Ishikawa (cell line): ENCODE measurements at regions not wholly inside any gene's neighbourhood (a gene's known extent, or its start where the extent isn't known, plus 50 kb on each side); places are given as distances from the start of the nearest gene placed in this dataset.

Source experiments
- CEBPB ChIP-seq: IDR thresholded peaks from 2 replicates; pipeline ENCODE4 v1.6.1; 2012
- CREB1 ChIP-seq: IDR thresholded peaks from 2 replicates; pipeline ENCODE4 v1.6.1; 2012; ENCODE audit warnings: low read depth
- EP300 ChIP-seq: IDR thresholded peaks from 2 replicates; pipeline ENCODE4 v1.6.1; 2012; ENCODE audit warnings: borderline replicate concordance
- FOXM1 ChIP-seq: IDR thresholded peaks from 2 replicates; pipeline ENCODE4 v1.6.1; 2012; ENCODE audit warnings: low read depth, borderline replicate concordance
- NFIC ChIP-seq: IDR thresholded peaks from 2 replicates; pipeline ENCODE4 v1.6.1; 2012
- RAD21 ChIP-seq: IDR thresholded peaks from 2 replicates; pipeline ENCODE4 v1.6.1; 2012; ENCODE audit warnings: low read depth
- TAF1 ChIP-seq: IDR thresholded peaks from 2 replicates; pipeline ENCODE4 v1.6.1; 2012; ENCODE audit warnings: low read depth, mild to moderate bottlenecking
- YY1 ChIP-seq: IDR thresholded peaks from 2 replicates; pipeline ENCODE4 v1.6.1; 2012; ENCODE audit warnings: low read depth
- ZBTB7A ChIP-seq: IDR thresholded peaks from 2 replicates; pipeline ENCODE4 v1.6.1; 2012; ENCODE audit warnings: low read depth
- TF ChIP-seq, protein P1 (sequence below): IDR thresholded peaks from 2 replicates; pipeline ENCODE4 v1.6.1; 2012; ENCODE audit warnings: low read depth, mild to moderate bottlenecking
- TF ChIP-seq, protein P2 (sequence below): IDR thresholded peaks from 2 replicates; pipeline ENCODE4 v1.6.1; 2012

DNA sequence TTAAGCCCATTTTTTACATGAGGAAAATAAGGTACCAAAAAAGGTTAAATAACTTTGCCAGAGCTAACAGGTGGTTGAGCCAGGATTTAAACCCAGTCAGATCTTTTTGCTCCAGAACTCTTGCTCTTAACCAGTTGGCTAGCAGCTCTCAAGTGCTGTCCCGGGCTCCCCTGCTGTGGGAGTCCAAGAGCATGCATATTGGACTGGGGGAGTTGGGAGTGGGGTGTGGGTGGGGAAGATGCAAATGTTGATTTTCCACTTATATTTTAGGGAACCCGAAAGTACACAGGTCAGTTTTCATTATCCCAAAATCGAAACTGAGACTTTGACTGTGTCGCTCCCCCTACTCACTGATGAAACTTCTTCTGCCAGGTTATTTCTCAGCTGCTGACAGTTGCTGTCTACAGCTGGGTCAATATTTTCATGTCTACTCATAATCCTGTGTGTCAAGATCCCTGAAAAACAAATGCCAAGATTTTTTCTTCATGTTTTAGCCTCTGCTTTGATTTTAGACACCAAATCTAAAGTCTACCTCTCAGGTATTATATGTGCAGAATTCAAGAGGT is 172.3 kb upstream of the TMPO start:
- TF ChIP-seq YY1: no peak
- TF ChIP-seq, protein P1, sequence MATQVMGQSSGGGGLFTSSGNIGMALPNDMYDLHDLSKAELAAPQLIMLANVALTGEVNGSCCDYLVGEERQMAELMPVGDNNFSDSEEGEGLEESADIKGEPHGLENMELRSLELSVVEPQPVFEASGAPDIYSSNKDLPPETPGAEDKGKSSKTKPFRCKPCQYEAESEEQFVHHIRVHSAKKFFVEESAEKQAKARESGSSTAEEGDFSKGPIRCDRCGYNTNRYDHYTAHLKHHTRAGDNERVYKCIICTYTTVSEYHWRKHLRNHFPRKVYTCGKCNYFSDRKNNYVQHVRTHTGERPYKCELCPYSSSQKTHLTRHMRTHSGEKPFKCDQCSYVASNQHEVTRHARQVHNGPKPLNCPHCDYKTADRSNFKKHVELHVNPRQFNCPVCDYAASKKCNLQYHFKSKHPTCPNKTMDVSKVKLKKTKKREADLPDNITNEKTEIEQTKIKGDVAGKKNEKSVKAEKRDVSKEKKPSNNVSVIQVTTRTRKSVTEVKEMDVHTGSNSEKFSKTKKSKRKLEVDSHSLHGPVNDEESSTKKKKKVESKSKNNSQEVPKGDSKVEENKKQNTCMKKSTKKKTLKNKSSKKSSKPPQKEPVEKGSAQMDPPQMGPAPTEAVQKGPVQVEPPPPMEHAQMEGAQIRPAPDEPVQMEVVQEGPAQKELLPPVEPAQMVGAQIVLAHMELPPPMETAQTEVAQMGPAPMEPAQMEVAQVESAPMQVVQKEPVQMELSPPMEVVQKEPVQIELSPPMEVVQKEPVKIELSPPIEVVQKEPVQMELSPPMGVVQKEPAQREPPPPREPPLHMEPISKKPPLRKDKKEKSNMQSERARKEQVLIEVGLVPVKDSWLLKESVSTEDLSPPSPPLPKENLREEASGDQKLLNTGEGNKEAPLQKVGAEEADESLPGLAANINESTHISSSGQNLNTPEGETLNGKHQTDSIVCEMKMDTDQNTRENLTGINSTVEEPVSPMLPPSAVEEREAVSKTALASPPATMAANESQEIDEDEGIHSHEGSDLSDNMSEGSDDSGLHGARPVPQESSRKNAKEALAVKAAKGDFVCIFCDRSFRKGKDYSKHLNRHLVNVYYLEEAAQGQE: no peak
- TF ChIP-seq, protein P2, sequence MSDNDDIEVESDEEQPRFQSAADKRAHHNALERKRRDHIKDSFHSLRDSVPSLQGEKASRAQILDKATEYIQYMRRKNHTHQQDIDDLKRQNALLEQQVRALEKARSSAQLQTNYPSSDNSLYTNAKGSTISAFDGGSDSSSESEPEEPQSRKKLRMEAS: no peak
- TF ChIP-seq NFIC: no peak
- no peak for TF ChIP-seq EP300
- TF ChIP-seq ZBTB7A: no peak
- TF ChIP-seq CREB1: no peak
- TF ChIP-seq CEBPB: no peak
- TF ChIP-seq RAD21: no peak
- no peak for TF ChIP-seq TAF1
- TF ChIP-seq FOXM1: no peak
